Pancreas (tissue), 10 donors: ENCODE measurements at regions not wholly inside any gene's neighbourhood (a gene's known extent, or its start where the extent isn't known, plus 50 kb on each side); places are given as distances from the start of the nearest gene placed in this dataset.

Source experiments
- ATAC-seq, 4 donors: fragments of 200-7000 bp; cut with Tn5 transposase; one replicate each; pipeline versions ENCODE4 v1.8.0 to v1.9.1; 2020; ENCODE audit warnings: mild to moderate bottlenecking in 4 of 4, moderate library complexity in 4 of 4
- DNase-seq, 6 donors: peaks; one replicate each; pipeline ENCODE4 v3.0.0-alpha.2; 2020
- FAIRE-seq: peaks from 2 replicates; lab custom pipeline; 2012; peaks lifted over from hg19 to GRCh38; lab: Jason Lieb, UNC
- H3K27ac ChIP-seq, 4 donors: fragments of 200-600 bp; sonication (generic); 1 replicate in 3 of 4; 2 replicates in 1 of 4; pipeline versions ENCODE4 v1.5.0 to v1.8.0; 2020
- H3K27me3 ChIP-seq, 4 donors: fragments of 200-600 bp; one replicate each; pipeline ENCODE4 v1.8.0; 2021
- H3K36me3 ChIP-seq, 3 donors: fragments of 200-600 bp; sonication (generic) in 1 of 3; one replicate each; pipeline versions ENCODE4 v1.5.0 to v1.8.0; 2020 to 2021
- H3K4me1 ChIP-seq, 3 donors: fragments of 200-600 bp; one replicate each; pipeline ENCODE4 v1.8.0; 2021
- H3K4me3 ChIP-seq, 4 donors: fragments of 200-600 bp; sonication (generic) in 2 of 4; one replicate each; pipeline versions ENCODE4 v1.5.0 to v1.8.0; 2020 to 2021
- H3K9me3 ChIP-seq, 4 donors: fragments of 200-600 bp; one replicate each; pipeline ENCODE4 v1.8.0; 2021
- WGBS, 2 donors: extraction: QIAGEN DNeasy Blood & Tissue Kit; methylation state at CpG; one replicate each; pipeline ENCODE4 v1.1.7; 2013; 5-methylcytosine and 5-hydroxymethylcytosine counted together
- intact Hi-C, 3 donors: fragments of 100-400 bp; cut with DNase I; formaldehyde crosslinking; loops; one replicate each; pipeline versions ENCODE4 v1.11.1 to v1.14.2; 2022
- TF ChIP-seq, protein P1 (sequence below), 4 donors: fragments of 200-600 bp; sonication (generic) in 3 of 4; IDR thresholded peaks; one replicate each; pipeline versions ENCODE4 v1.5.0 to v1.8.0; 2021; ENCODE audit warnings: antibody characterized with exemption in 4 of 4
- donor health status: healthy with polysubstance abuse.
- donor health status: DM: no; HTN: no; CAD: no; lungs with moderate emphysema.
- donor health status: DM: no; HTN: no; CAD: no.
- donor health status: control.
- donor health status: control.
- donor health status: Bipolar disorder and iron deficiency.
- donor health status: DM: yes; HTN: yes; CAD: no.
- donor health status: DM: no; HTN: no; CAD: no.
- donor health status: DM: no; HTN: no; CAD: no.
- donor health status: DM: yes; HTN: yes; CAD: no.

DNA sequence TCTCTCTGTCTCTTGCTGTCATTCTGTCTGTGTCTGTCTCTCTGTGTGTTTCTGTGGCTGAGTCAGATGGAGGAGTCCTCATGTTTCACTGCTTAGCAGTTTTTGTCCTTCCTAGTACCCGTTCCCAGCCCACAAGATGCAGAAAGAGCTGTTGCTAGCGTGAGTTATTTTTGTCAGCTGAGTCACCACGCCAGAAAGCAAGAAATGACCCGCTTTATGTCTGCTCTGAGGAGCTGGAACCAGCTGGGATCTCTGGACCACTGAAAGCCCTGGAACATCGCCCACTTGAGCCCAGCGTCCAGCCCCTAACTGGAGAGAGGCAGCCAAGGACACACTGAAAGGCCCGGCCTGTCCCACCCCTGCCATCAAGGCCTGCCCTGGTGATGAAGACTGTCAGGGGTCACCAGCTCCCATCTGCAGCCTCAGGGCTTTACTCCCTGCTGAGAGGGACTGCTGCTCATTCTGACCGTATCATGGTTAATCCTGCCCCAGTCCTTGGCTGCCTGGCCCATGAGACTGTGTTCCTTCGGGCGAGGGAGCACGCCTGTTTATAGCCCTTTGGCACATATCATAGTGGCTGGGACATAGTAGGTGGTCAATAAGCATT lies 101.7 kb upstream of the TPM1 start:
- H3K4me3 ChIP-seq: no peak overlapping the region
- FAIRE-seq: no peak
- TF ChIP-seq, protein P1, sequence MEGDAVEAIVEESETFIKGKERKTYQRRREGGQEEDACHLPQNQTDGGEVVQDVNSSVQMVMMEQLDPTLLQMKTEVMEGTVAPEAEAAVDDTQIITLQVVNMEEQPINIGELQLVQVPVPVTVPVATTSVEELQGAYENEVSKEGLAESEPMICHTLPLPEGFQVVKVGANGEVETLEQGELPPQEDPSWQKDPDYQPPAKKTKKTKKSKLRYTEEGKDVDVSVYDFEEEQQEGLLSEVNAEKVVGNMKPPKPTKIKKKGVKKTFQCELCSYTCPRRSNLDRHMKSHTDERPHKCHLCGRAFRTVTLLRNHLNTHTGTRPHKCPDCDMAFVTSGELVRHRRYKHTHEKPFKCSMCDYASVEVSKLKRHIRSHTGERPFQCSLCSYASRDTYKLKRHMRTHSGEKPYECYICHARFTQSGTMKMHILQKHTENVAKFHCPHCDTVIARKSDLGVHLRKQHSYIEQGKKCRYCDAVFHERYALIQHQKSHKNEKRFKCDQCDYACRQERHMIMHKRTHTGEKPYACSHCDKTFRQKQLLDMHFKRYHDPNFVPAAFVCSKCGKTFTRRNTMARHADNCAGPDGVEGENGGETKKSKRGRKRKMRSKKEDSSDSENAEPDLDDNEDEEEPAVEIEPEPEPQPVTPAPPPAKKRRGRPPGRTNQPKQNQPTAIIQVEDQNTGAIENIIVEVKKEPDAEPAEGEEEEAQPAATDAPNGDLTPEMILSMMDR (IDR thresholded peaks at IDR 0.05): no peak
- WGBS, 2 donors: 79 to 84% methylated on average over 11 of the region's 11 CpGs
- no peaks in the 10 kb centered on the region for H3K9me3 ChIP-seq
- peaks cover 0 to 9% (median 0%) of the 10 kb centered on the region in 3 donors for H3K4me1 ChIP-seq
- peak in 3 of 4 donors; percentile 62 to 75 (median 73) for ATAC-seq
- DNase-seq: peak in 3 of 6 donors; percentile 22 to 35 (median 28)
- H3K27ac ChIP-seq: peak overlapping the region in 2 of 4 donors; percentile 9 to 58
- H3K36me3 ChIP-seq: no peaks in the 10 kb centered on the region
- no peaks in the 10 kb centered on the region for H3K27me3 ChIP-seq
- intact Hi-C loops: no loop called here

DNA sequence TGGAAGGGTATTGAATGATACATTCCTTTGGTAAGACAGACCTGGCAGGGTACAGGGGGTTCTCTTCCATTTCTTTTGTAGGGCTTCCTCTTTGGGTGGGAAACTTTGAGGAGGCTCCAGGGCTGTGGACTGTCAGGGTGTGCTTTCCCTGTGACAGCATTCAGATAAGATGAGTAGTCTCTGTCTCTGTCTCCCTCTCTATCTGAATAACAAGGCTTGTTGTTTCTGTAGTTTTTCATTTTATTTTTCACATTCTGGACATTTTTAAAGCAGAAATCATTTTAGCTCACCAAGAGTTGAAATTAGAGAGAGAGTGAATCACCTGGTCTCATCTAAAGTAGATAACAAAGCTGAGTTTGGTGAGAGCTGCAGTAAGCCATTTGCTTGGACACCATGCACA lies 100.8 kb upstream of the TPM1 start:
- intact Hi-C loops: no loop called here
- no peak overlapping the region for H3K4me3 ChIP-seq
- no peak for DNase-seq
- no peak overlapping the region for H3K27ac ChIP-seq
- FAIRE-seq: no peak
- no peaks in the 10 kb centered on the region for H3K36me3 ChIP-seq
- H3K4me1 ChIP-seq: peaks cover 0 to 6% (median 0%) of the 10 kb centered on the region in 3 donors
- H3K27me3 ChIP-seq: no peaks in the 10 kb centered on the region
- TF ChIP-seq, protein P1 (IDR thresholded peaks at IDR 0.05): no peak
- H3K9me3 ChIP-seq: no peaks in the 10 kb centered on the region
- peak in 1 of 4 donors; percentile 10 for ATAC-seq

DNA sequence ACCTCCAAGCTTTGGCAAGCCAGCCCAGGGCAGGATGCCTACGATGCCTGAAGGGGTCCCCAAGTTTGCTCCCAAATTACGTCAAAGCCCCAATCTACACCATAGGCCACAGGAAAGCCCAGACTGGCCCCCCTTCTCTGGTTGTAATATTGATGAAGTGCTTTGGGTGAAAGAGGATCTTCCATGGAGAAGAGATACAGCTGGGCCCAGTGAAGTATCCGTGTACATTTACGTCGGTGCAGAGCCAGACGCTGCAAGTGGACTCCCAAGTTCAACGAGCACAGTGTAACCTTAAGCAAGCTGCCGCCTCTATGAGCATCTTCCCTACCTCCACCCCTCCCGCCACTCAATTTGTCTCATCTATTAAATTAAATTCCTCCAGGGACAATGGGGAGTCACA lies 100.1 kb upstream of the TPM1 start:
- intact Hi-C loops: no loop called here
- no peak overlapping the region for H3K4me3 ChIP-seq
- TF ChIP-seq, protein P1 (IDR thresholded peaks at IDR 0.05): no peak
- peaks cover 0 to 6% (median 0%) of the 10 kb centered on the region in 3 donors for H3K4me1 ChIP-seq
- no peaks in the 10 kb centered on the region for H3K27me3 ChIP-seq
- no peak overlapping the region for H3K27ac ChIP-seq
- WGBS, 2 donors: 90 to 91% methylated on average over 9 of the region's 9 CpGs
- no peaks in the 10 kb centered on the region for H3K9me3 ChIP-seq
- DNase-seq (no peak), ATAC-seq (no peak), FAIRE-seq (no peak)
- no peaks in the 10 kb centered on the region for H3K36me3 ChIP-seq

GRCh38 chr15:62945063-62945462 lies 97.5 kb upstream of the TPM1 start:
- Histone ChIP-seq H3K4me1 (peaks cover 0 to 5% (median 0%) of the 10 kb centered on the region in 3 donors), H3K27me3 (no peaks in the 10 kb centered on the region), H3K36me3 (no peaks in the 10 kb centered on the region), H3K9me3 (no peaks in the 10 kb centered on the region), H3K27ac (no peak overlapping the region), H3K4me3 (no peak overlapping the region)
- FAIRE-seq: no peak
- ATAC-seq: no peak
- TF ChIP-seq, protein P1 (IDR thresholded peaks at IDR 0.05): no peak
- intact Hi-C loops: no loop called here
- DNase-seq: no peak
- WGBS, 2 donors: 81 to 88% methylated on average over 2 of the region's 2 CpGs

GRCh38 chr15:62945760-62946159 lies 96.8 kb upstream of the TPM1 start:
- H3K27me3 ChIP-seq: no peaks in the 10 kb centered on the region
- 88 to 94% methylated on average over 4 of the region's 4 CpGs for WGBS, 2 donors
- TF ChIP-seq, protein P1 (IDR thresholded peaks at IDR 0.05): no peak
- H3K4me3 ChIP-seq: no peak overlapping the region
- DNase-seq (no peak), FAIRE-seq (no peak), ATAC-seq (no peak)
- H3K9me3 ChIP-seq: no peaks in the 10 kb centered on the region
- intact Hi-C loops: no loop called here
- H3K27ac ChIP-seq: no peak overlapping the region
- H3K36me3 ChIP-seq: no peaks in the 10 kb centered on the region
- H3K4me1 ChIP-seq: no peaks in the 10 kb centered on the region
